Thyroid gland (tissue), 4 donors: ENCODE measurements at regions not wholly inside any gene's neighbourhood (a gene's known extent, or its start where the extent isn't known, plus 50 kb on each side); places are given as distances from the start of the nearest gene placed in this dataset.

Source experiments
- POLR2A ChIP-seq, 2 donors: fragments of 450-650 bp; IDR thresholded peaks; one replicate each; pipeline ENCODE4 v1.6.1; 2017; ENCODE audit warnings: antibody characterized with exemption in 2 of 2, mild to moderate bottlenecking in 2 of 2, moderate library complexity in 1 of 2
- TF ChIP-seq, protein P1 (sequence below), 6 experiments: fragments of 200-600 bp in 3 of 6; fragments of 450-650 bp in 3 of 6; sonication (generic) in 3 of 6; IDR thresholded peaks; one replicate each; pipeline ENCODE4 v1.5.1; 2016 to 2019; ENCODE audit warnings: antibody characterized with exemption in 6 of 6, mild to moderate bottlenecking in 2 of 6, inconsistent platforms in 1 of 6, moderate library complexity in 1 of 6

DNA sequence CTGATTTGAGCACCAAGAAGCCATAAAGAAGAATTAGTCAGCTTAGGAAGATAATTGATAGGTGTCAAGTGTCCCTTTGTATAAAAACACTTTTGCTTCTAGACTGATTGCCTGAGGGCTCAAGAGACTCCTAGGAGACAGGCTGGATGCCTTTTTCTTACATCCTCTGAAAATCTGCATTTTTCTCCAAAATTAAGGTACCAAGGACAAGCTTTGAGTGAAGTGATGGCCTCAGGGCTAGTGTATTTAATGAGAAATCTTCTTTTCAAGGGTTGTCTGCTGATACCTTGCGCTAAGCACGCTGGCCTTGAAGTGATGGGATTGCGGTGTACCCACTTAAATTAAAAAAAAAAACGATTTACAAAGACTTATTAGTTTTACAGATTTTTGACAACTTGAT, 304.0 kb downstream of the TLR4 start:
- no peak for TF ChIP-seq POLR2A (IDR thresholded peaks at IDR 0.05)
- TF ChIP-seq, protein P1, sequence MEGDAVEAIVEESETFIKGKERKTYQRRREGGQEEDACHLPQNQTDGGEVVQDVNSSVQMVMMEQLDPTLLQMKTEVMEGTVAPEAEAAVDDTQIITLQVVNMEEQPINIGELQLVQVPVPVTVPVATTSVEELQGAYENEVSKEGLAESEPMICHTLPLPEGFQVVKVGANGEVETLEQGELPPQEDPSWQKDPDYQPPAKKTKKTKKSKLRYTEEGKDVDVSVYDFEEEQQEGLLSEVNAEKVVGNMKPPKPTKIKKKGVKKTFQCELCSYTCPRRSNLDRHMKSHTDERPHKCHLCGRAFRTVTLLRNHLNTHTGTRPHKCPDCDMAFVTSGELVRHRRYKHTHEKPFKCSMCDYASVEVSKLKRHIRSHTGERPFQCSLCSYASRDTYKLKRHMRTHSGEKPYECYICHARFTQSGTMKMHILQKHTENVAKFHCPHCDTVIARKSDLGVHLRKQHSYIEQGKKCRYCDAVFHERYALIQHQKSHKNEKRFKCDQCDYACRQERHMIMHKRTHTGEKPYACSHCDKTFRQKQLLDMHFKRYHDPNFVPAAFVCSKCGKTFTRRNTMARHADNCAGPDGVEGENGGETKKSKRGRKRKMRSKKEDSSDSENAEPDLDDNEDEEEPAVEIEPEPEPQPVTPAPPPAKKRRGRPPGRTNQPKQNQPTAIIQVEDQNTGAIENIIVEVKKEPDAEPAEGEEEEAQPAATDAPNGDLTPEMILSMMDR (IDR thresholded peaks at IDR 0.05), result no peak
